ENCODE measurements at regions not wholly inside any gene's neighbourhood (a gene's known extent, or its start where the extent isn't known, plus 50 kb on each side); places are given as distances from the start of the nearest gene placed in this dataset.

DNA sequence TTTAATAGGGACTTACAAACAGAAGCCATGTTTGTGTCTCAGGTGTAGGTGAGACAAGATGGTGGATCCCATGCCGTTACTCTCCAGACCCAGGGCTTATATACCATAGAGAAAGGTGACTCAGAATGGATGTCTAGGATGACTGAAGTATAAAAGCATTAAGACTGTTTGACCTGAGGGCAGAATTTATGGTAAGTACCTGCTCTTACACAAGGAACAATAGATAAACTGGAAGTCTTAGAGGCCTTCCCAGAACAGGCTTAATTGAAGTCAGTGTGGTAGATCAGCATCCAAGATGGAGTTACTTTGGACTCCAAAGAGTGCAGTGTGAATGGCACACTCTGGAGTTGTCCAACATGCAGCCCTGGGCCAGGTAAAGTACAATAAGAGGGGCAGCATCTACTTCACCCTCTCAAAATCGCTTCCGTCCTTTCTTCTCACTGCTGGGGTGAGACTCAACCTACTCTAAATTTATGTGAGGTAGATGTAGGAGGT is 387.0 kb upstream of the DDI1 start (continued):
- TF ChIP-seq, protein P1, sequence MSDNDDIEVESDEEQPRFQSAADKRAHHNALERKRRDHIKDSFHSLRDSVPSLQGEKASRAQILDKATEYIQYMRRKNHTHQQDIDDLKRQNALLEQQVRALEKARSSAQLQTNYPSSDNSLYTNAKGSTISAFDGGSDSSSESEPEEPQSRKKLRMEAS (CRISPR knock-in tag; IDR thresholded peaks at IDR 0.05), result no peak
- no peak for TF ChIP-seq JAZF1 (CRISPR knock-in tag; IDR thresholded peaks at IDR 0.05)
- TF ChIP-seq, protein P2, sequence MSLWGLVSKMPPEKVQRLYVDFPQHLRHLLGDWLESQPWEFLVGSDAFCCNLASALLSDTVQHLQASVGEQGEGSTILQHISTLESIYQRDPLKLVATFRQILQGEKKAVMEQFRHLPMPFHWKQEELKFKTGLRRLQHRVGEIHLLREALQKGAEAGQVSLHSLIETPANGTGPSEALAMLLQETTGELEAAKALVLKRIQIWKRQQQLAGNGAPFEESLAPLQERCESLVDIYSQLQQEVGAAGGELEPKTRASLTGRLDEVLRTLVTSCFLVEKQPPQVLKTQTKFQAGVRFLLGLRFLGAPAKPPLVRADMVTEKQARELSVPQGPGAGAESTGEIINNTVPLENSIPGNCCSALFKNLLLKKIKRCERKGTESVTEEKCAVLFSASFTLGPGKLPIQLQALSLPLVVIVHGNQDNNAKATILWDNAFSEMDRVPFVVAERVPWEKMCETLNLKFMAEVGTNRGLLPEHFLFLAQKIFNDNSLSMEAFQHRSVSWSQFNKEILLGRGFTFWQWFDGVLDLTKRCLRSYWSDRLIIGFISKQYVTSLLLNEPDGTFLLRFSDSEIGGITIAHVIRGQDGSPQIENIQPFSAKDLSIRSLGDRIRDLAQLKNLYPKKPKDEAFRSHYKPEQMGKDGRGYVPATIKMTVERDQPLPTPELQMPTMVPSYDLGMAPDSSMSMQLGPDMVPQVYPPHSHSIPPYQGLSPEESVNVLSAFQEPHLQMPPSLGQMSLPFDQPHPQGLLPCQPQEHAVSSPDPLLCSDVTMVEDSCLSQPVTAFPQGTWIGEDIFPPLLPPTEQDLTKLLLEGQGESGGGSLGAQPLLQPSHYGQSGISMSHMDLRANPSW (CRISPR knock-in tag; conservative IDR thresholded peaks at IDR 0.05; ENCODE audit: low read depth), result no peak

DNA sequence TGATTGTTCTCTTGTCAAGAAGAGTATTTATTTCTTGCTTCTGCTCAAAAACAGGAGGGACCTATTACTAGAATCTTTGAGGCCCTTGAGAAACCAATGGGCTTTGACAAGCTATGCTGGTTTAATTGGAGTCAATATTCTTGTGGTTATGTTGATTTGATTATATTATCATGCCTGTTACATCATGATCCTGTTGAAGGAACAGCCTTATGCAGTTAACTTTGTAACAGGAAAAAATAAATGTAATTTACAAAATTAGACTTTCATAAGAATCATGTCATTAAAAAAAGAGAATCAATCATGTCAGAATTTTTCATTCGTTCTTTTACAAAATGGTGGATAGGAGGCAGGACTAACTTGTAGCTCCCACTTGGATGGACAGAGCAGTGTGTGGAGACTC is 386.1 kb upstream of the DDI1 start:
- H3K36me3 Mint-ChIP-seq, result peaks cover 27% of the 10 kb centered on the region
- H3K27me3 Mint-ChIP-seq (ENCODE audit: low read depth), result 0 out of 2 replicates have a peak, but pooled peaks cover 4% of the 10 kb centered on the region
- POLR2A ChIA-PET, result no interaction called here
- ATAC-seq (no peak), DNase-seq (ENCODE audit: low spot score) (no peak)
- H3K4me3 Mint-ChIP-seq, result no peak overlapping the region
- H3K4me1 Mint-ChIP-seq, result no peaks in the 10 kb centered on the region
- peaks cover 40% of the 10 kb centered on the region for H3K9me3 Mint-ChIP-seq
- H3K27ac Mint-ChIP-seq, result no peak overlapping the region
- TF ChIP-seq, protein P3, sequence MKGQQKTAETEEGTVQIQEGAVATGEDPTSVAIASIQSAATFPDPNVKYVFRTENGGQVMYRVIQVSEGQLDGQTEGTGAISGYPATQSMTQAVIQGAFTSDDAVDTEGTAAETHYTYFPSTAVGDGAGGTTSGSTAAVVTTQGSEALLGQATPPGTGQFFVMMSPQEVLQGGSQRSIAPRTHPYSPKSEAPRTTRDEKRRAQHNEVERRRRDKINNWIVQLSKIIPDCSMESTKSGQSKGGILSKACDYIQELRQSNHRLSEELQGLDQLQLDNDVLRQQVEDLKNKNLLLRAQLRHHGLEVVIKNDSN (CRISPR knock-in tag; IDR thresholded peaks at IDR 0.05), result no peak
- TF ChIP-seq, protein P4, sequence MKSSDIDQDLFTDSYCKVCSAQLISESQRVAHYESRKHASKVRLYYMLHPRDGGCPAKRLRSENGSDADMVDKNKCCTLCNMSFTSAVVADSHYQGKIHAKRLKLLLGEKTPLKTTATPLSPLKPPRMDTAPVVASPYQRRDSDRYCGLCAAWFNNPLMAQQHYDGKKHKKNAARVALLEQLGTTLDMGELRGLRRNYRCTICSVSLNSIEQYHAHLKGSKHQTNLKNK (CRISPR knock-in tag; IDR thresholded peaks at IDR 0.05), result no peak
- TF ChIP-seq, protein P5, sequence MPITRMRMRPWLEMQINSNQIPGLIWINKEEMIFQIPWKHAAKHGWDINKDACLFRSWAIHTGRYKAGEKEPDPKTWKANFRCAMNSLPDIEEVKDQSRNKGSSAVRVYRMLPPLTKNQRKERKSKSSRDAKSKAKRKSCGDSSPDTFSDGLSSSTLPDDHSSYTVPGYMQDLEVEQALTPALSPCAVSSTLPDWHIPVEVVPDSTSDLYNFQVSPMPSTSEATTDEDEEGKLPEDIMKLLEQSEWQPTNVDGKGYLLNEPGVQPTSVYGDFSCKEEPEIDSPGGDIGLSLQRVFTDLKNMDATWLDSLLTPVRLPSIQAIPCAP (CRISPR knock-in tag; IDR thresholded peaks at IDR 0.05), result no peak
- TF ChIP-seq, protein P6, sequence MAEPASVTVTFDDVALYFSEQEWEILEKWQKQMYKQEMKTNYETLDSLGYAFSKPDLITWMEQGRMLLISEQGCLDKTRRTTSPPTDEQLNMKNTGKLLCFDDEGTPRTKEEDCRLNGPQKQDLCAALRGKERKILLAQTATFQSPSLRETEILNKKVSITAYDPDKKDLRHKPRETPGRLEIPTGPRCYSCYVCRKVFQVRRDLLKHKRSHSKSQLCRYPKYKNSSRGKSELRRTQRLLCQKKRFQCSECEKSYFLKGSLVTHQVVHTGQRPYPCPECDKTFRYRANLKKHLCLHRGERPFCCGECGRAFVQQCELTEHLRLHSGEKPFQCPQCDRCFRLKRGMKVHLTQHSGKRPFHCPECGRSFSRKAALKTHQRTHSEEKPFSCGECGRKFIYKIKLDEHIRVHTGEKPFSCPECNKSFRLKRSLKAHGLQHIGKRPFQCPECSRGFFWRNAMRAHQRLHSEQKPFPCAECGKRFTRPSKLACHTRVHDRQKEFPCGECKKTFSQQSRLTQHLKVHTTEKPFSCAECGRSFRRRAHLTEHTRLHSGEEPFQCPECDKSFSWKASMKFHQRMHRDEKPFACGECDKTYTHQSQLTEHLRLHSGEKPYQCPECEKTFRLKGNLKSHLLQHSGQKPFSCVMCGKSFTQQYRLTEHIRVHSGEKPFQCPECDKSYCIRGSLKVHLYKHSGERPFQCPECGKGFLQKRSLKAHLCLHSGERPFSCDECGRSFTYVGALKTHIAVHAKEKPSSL (CRISPR knock-in tag; conservative IDR thresholded peaks at IDR 0.05), result no peak
- TF ChIP-seq, protein P7, sequence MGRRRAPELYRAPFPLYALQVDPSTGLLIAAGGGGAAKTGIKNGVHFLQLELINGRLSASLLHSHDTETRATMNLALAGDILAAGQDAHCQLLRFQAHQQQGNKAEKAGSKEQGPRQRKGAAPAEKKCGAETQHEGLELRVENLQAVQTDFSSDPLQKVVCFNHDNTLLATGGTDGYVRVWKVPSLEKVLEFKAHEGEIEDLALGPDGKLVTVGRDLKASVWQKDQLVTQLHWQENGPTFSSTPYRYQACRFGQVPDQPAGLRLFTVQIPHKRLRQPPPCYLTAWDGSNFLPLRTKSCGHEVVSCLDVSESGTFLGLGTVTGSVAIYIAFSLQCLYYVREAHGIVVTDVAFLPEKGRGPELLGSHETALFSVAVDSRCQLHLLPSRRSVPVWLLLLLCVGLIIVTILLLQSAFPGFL (CRISPR knock-in tag; IDR thresholded peaks at IDR 0.05; ENCODE audit: borderline replicate concordance), result no peak
- TF ChIP-seq, protein P8, sequence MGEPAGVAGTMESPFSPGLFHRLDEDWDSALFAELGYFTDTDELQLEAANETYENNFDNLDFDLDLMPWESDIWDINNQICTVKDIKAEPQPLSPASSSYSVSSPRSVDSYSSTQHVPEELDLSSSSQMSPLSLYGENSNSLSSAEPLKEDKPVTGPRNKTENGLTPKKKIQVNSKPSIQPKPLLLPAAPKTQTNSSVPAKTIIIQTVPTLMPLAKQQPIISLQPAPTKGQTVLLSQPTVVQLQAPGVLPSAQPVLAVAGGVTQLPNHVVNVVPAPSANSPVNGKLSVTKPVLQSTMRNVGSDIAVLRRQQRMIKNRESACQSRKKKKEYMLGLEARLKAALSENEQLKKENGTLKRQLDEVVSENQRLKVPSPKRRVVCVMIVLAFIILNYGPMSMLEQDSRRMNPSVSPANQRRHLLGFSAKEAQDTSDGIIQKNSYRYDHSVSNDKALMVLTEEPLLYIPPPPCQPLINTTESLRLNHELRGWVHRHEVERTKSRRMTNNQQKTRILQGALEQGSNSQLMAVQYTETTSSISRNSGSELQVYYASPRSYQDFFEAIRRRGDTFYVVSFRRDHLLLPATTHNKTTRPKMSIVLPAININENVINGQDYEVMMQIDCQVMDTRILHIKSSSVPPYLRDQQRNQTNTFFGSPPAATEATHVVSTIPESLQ (CRISPR knock-in tag; IDR thresholded peaks at IDR 0.05), result no peak
- TF ChIP-seq TEAD1 (CRISPR knock-in tag; IDR thresholded peaks at IDR 0.05) (no peak), RORB (CRISPR knock-in tag; IDR thresholded peaks at IDR 0.05) (no peak), SOX15 (CRISPR knock-in tag; IDR thresholded peaks at IDR 0.05) (no peak), ATF1 (CRISPR knock-in tag; IDR thresholded peaks at IDR 0.05) (no peak)
- TF ChIP-seq, protein P9, sequence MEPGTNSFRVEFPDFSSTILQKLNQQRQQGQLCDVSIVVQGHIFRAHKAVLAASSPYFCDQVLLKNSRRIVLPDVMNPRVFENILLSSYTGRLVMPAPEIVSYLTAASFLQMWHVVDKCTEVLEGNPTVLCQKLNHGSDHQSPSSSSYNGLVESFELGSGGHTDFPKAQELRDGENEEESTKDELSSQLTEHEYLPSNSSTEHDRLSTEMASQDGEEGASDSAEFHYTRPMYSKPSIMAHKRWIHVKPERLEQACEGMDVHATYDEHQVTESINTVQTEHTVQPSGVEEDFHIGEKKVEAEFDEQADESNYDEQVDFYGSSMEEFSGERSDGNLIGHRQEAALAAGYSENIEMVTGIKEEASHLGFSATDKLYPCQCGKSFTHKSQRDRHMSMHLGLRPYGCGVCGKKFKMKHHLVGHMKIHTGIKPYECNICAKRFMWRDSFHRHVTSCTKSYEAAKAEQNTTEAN (CRISPR knock-in tag; IDR thresholded peaks at IDR 0.05), result no peak
- TF ChIP-seq, protein P10, sequence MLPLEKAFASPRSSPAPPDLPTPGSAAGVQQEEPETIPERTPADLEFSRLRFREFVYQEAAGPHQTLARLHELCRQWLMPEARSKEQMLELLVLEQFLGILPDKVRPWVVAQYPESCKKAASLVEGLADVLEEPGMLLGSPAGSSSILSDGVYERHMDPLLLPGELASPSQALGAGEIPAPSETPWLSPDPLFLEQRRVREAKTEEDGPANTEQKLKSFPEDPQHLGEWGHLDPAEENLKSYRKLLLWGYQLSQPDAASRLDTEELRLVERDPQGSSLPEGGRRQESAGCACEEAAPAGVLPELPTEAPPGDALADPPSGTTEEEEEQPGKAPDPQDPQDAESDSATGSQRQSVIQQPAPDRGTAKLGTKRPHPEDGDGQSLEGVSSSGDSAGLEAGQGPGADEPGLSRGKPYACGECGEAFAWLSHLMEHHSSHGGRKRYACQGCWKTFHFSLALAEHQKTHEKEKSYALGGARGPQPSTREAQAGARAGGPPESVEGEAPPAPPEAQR (CRISPR knock-in tag; IDR thresholded peaks at IDR 0.05), result no peak
- CTCF ChIA-PET, result no interaction called here
